HG02885 (cell line): ENCODE measurements at regions not wholly inside any gene's neighbourhood (a gene's known extent, or its start where the extent isn't known, plus 50 kb on each side); places are given as distances from the start of the nearest gene placed in this dataset.
"Not testable (repeated sequence)": the region's sequence is repeated elsewhere in the genome, so short reads cannot be mapped to it uniquely, and the experiment has no call there.

Experiments used
- ATAC-seq: cut with Tn5 transposase; IDR thresholded peaks from one replicate; pipeline ENCODE4 v1.9.1; 2021; ENCODE audit warnings: mild to moderate bottlenecking; ENCODE audit not compliant: unreplicated experiment, poor library complexity

- ATAC-seq, result no peak
Observed at GRCh38 chr6:839201-839600, 146.3 kb upstream of the EXOC2 start.

DNA sequence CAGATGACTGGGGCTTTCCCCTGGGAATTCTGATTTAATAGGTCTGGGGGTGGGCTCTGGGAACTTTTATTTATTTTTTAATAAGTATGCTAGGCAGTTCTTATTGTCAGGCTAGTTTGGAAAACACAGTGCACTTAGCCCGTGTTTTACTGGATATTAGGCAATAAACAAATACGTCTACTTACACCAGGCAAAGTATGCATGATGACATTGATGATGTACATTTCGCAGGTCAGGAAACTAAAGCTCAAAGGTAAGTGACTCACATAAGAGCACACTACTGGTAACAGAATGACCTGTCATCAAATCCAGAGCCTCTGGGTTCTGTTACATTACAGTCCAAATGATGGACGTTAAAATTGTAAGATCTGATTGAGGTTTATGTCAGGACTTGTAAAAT lies 144.4 kb upstream of the EXOC2 start:
- no peak for ATAC-seq

DNA sequence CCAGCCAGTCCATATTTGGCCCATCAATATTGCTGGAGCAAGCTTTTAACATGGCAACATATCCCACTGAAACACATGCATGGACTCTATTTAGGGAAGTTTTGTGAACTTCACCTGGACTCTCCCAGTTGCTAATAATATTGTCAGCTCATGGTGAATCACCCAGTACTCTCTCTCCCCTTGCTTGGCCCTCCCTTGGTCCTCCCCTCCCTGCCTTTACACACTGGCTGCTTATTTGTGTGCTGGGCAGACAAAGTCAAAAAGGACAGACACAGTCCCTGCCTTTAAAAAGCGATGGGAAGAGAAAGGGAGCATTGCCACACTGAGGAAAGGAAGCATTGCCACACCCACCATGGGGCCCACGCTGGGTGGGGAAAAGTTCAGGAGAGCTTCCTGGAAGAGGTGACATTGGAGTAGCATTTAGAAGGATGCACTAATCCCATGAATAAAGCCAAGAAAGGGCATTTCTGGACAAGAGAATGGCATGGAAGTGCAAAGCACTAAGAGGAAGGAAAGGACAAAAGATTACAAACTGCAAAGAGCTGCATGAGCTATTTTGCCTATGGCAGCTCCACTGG lies 143.4 kb upstream of the EXOC2 start:
- no peak for ATAC-seq

- no peak for ATAC-seq
Observed at GRCh38 chr6:835476-836160, 142.7 kb upstream of the EXOC2 start.

- ATAC-seq, result no peak
Observed at GRCh38 chr6:834866-835265, 141.9 kb upstream of the EXOC2 start.

DNA sequence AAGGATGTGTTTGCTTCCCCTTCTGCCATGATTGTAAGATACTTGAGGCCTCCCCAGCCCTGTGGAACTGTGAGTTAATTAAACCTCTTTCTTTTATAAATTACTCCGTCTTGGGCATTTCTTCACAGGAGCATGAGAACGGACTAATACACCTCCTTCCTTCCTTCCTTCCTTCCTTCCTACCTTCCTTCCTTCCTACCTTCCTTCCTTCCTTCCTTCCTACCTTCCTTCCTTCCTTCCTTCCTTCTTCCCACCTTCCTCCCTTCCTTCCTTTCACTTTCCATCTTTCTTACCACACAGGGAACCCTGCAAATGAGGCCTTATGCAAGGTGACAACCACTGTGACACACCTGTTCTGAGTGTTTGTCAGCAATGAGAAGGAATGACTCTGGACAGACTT lies 141.3 kb upstream of the EXOC2 start:
- ATAC-seq, result no peak

GRCh38 chr6:832804-833203 lies 139.9 kb upstream of the EXOC2 start:
- ATAC-seq, result not testable (repeated sequence)

DNA sequence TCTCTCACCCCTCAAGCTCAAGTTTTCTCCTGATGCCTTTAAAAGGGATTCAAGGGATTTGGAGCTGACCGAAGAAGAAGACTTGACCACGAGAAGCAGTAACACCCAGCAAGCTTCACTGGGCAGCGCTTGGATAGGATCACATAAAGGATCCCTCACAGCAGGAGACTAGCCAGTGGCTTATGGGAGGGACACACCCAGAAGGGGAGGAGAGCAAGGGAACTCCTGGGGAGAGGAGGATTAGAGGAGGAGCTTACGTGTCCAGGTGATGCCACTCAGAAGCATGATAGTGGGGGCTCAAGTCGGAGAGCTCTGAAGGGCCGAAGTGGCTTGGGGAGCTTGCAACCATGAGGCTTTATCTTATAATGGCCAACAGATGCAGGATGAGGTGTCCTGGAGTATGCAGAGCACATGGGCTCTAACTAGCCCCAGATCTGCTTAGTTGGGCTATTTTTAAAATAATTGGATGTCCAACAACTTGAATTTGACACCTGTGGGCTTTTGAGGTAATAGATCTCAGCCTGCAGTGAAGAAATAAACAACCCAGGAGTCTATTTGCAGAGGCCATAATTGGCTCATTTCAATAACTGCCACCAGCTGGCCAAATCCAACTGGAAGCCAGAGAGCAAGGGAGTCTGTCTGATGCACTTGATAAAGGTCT lies 137.9 kb upstream of the EXOC2 start:
- ATAC-seq, result no peak

DNA sequence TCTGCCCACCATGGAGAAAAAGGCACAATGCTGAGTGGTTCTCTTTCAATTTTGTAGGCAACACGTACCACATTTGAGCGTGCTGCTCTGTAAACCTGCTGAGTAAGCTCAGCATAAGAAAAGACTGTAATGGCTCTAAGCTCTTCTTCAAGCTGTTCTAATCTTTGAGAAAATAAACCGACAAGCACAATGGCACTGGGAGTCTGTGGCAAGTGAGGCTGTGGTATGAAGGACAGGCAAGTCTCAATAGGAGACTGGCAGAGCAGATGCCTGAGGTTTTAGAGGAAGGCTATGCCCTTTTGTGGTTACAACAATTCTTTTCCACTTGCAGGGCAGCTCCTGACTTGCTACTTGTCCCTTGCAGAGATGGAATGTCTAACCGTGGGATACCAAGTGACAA lies 136.7 kb upstream of the EXOC2 start:
- no peak for ATAC-seq

GRCh38 chr6:827431-827830 lies 134.5 kb upstream of the EXOC2 start:
- ATAC-seq, result no peak

DNA sequence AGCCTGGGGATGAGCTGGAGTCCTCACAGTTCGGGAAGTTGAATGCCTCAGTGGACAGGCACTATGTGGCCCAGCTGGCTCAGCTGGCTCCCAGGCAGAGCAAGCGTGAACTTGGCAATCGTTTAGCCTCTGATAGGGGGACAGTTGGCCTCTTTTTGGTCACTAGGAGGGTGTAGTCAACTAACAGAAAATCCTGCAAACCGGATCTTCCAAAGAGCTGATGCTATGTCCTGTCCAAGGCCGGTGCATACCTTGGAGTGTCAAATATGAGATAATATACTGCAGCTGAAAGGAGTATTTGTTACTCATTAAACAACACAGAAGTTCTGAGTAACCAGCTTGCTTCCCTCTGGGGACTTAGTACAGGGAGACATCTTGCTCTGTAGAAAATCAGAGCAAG lies 126.2 kb upstream of the EXOC2 start:
- ATAC-seq, result no peak

DNA sequence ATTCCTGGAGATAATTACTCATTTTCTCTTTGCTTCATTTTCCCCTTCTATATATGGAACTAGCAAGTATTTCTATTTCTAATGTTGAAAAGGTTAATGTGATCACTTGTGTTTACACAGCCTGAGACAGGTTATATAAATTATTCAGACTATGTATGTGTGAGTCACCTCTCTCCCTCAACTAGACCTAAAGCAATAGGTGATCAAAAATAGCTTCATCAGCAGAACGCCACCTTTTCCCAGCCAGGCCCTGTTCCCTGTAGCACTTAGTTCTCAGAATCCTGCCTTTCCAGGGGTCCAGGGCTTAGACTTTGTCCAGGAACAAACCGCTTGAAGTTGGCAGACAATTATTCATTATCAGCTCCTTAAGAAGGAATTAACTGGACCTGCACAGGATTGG lies 125.3 kb upstream of the EXOC2 start:
- no peak for ATAC-seq

DNA sequence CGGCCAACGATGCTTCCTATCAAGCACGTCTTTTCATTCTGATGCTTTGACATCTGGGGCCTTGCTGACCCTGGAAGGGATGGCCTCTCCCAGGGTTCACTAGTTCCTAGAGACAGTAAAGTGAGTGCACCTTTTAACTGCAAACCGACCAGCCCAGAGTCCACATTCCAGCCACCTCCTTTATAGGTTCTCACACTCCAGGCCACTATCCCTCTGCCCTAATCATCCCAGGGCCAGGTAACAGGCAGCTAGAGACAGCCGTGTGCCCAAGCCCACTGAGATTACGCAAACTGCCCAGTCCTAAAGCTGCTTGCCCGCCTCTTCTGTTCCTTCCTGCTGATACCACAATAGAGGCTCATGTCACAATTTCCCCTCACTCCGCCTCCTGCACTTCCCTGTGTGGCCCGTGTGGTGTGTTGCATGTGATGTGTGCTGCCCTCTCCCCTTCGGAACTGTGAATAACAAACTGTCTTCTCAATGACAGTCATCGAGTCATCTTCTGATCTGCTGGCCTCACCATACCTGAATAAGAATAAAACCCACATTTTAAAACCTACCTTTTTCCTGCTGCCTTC lies 123.7 kb upstream of the EXOC2 start:
- no peak for ATAC-seq

DNA sequence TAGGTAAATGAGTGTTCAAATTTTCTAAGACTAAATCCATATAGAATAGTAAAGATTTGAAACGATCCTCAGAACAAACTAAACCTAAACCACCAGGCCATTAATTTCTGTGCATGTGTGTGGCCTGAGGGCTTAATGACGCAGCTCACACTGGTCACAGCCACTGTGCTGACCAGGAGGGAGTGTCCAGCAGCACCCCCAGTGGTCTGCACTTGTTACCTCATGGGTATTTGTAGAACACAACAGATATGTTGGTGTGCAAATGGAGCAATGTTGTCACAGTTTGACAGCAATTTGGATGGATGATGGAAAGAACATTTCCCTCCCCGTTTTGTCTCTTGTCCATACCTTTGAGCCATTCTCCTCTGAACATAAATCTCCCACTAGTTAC lies 122.4 kb upstream of the EXOC2 start:
- ATAC-seq, result no peak

DNA sequence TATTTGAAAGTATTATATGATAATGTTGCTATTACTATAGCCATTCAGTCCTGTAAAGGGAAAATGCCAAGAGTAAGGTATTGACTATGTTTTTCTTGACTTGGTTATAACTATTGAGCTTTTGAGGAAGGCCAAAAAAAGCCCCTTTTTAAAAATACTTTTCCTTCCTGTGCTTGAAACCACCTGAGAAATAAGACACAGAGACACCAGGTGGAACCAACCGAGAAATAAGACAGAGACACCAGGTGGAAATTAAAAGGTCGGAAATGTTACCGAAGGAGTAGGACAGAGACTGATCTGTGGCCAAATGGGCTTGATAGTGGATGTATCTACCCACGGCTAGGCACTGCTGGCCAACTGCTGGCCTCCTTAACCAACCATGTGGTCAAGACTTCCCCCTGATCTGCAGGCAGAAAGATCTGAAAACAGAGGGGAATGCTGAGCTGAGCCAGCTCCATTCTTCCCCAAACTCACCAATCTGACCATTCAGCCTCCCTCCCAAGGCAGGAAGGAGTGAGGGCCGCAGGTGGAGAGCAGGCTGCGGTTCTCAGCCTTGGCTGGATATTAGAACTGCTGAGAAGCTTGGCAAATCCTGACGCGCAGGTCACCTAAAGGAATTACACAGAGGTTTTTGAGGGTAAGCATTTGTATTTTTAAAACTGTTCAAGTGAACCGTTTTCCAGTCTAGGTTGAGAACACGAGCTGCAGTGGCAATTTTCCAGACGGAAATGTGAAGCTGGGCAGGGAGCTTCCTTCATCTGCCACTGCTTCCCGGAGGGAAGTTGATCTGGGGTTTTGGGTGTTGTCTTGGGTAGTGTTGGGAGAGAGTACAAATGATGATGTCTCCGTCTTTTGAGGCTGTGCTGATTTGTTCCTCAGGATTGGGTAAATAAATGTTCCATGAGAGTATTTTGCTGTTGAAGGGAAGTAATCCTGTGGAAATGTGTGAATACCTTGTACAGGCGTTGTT lies 121.7 kb upstream of the EXOC2 start:
- no peak for ATAC-seq

- ATAC-seq, result no peak
Observed at GRCh38 chr6:811831-812230, 118.9 kb upstream of the EXOC2 start.

- no peak for ATAC-seq
Observed at GRCh38 chr6:811191-811590, 118.3 kb upstream of the EXOC2 start.

DNA sequence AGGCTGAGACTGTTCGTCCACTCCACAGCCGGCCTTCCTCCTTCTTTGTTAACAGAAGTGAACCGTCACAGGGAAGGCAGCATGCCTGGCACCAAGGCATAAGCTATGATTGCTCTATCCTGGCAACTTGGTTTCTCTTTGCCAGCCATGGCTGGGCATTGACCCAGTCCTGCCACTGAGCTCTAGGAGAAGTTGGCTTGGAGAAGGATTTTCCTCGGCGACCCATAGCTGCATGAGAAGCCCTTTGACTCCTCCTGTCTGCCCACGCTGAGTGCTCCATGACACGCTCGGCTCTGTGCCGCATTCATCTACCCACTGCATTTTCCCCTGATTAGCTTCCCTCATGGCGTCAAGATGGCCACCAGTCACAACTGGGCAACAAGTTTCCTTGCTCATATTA lies 111.8 kb upstream of the EXOC2 start:
- no peak for ATAC-seq

DNA sequence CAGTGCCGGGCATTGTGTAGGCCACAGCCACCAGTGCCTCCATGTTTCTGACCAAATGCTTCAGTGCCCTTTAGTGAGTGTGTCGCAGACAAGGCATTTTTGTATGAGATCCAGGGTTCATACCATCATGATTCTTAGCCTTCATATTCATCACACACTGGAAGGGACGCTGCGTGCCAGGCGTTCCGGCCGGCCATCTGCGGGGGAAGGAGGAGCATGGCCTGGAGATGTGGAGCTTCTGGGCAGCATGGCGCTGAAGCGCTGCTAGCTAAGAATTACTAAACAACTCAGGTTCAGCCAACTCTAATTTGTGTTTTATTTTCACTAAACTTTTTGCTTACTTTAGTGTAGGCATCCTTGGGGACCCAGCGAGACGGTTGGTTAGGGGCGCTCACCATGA lies 111.4 kb upstream of the EXOC2 start:
- ATAC-seq, result no peak

GRCh38 chr6:803191-803977 lies 110.4 kb upstream of the EXOC2 start:
- no peak for ATAC-seq
